ENCODE measurements at regions not wholly inside any gene's neighbourhood (a gene's known extent, or its start where the extent isn't known, plus 50 kb on each side); places are given as distances from the start of the nearest gene placed in this dataset.
"Not testable (repeated sequence)": the region's sequence is repeated elsewhere in the genome, so short reads cannot be mapped to it uniquely, and the experiment has no call there.

- TF ChIP-seq EZH2 (optimal IDR thresholded peaks at IDR 0.05; ENCODE audit: low read depth, low read length); CTCF (IDR thresholded peaks at IDR 0.05; ENCODE audit: low read length): not testable (repeated sequence)
These were observed 153.3 kb downstream of the ADRA2C start for GRCh38 chr4:3919509-3919908.
